ENCODE measurements at regions not wholly inside any gene's neighbourhood (a gene's known extent, or its start where the extent isn't known, plus 50 kb on each side); places are given as distances from the start of the nearest gene placed in this dataset.
A peak's percentile ranks its signal among the peaks of the same experiment; 100 is the strongest.

GRCh38 chr11:44380820-44381219, 70.9 kb upstream of the ALX4 start:
- peak; percentile 39 for TF ChIP-seq ZFP36 (IDR thresholded peaks at IDR 0.05; ENCODE audit: borderline replicate concordance, partially characterized antibody)
- no peak for TF ChIP-seq JUN (IDR thresholded peaks at IDR 0.05)
- no peak for TF ChIP-seq KDM1A (IDR thresholded peaks at IDR 0.05; ENCODE audit: low read depth)
- no peak for TF ChIP-seq ZNF302 (CRISPR knock-in tag; IDR thresholded peaks at IDR 0.05)
- DNase-seq (ENCODE audit: low read depth in 1 of 2, low spot score in 1 of 2) (no peak), ATAC-seq (no peak), FAIRE-seq (no peak)
- CTCF ChIA-PET = no interaction called here
- H3K27ac ChIP-seq = no peak overlapping the region
- H3K4me3 ChIP-seq = no peak overlapping the region
- WGBS (ENCODE audit: missing lambda C conversion rate) = 22% methylated on average over 7 of the region's 7 CpGs
- H3K9me3 ChIP-seq = no peaks in the 10 kb centered on the region
- no peaks in the 10 kb centered on the region for H3K4me1 ChIP-seq
- H3K4me2 ChIP-seq = no peak overlapping the region
- POLR2A ChIA-PET = no interaction called here

- no peak for FAIRE-seq
- CTCF ChIA-PET = no interaction called here
- no peak for DNase-seq (ENCODE audit: low read depth in 1 of 2, low spot score in 1 of 2)
Observed at GRCh38 chr11:44381261-44381660, 71.3 kb upstream of the ALX4 start.

DNA sequence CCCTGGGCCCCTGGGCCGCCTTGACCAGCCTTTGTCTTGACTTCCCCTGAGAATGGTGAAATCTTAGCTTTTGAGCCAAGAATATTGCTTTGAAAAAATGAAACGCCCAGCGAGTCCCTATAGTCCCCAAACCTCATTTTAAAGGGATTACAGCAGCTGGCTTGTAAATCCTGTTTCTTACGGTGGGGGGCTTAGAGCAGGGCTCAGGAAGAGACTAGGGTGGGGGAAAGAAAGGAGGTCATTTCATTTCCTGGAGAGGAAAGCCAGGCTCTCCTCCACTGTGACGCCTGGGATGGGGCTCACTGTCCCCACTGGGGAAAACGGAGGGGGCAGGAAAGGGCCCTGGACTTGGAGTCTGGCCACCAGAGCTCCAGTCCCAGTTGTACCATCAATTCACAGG, 72.2 kb upstream of the ALX4 start:
- FAIRE-seq (no peak), ATAC-seq (no peak), DNase-seq (ENCODE audit: low read depth in 1 of 2, low spot score in 1 of 2) (no peak)
- POLR2A ChIA-PET = no interaction called here
- H3K4me1 ChIP-seq = 0 out of 3 replicates have a peak, but pooled peaks cover under 1% of the 10 kb centered on the region
- no peak overlapping the region for H3K4me3 ChIP-seq
- no peak overlapping the region for H3K27ac ChIP-seq
- CTCF ChIA-PET = no interaction called here
- no peaks in the 10 kb centered on the region for H3K9me3 ChIP-seq
- H3K4me2 ChIP-seq = no peak overlapping the region
- TF ChIP-seq PHF8 (IDR thresholded peaks at IDR 0.05; ENCODE audit: borderline replicate concordance, low read depth) (no peak), NPAS2 (CRISPR knock-in tag; IDR thresholded peaks at IDR 0.05; ENCODE audit: borderline replicate concordance) (no peak), REST (IDR thresholded peaks at IDR 0.05) (no peak), ZNF302 (CRISPR knock-in tag; IDR thresholded peaks at IDR 0.05) (no peak), SMC3 (IDR thresholded peaks at IDR 0.05) (no peak)
- WGBS (ENCODE audit: missing lambda C conversion rate) = 13% methylated on average over 6 of the region's 6 CpGs

More at GRCh38 chr11:44381261-44381660, 71.3 kb upstream of the ALX4 start:
- ATAC-seq = peak in 1 of 2 experiments; percentile 38; a peak in 2 of 6 replicates
- no peaks in the 10 kb centered on the region for H3K9me3 ChIP-seq
- H3K4me3 ChIP-seq = no peak overlapping the region
- POLR2A ChIA-PET = no interaction called here
- TF ChIP-seq SMC3 (IDR thresholded peaks at IDR 0.05) (no peak), ZC3H11A (IDR thresholded peaks at IDR 0.05) (no peak), EHMT2 (IDR thresholded peaks at IDR 0.05; ENCODE audit: low read depth) (no peak), MAZ (IDR thresholded peaks at IDR 0.05; ENCODE audit: borderline replicate concordance, low read depth, low read length) (no peak), EHF (CRISPR knock-in tag; IDR thresholded peaks at IDR 0.05) (no peak), BHLHE40 (IDR thresholded peaks at IDR 0.05; ENCODE audit: low read depth, low read length) (no peak), PBX3 (IDR thresholded peaks at IDR 0.05) (no peak)
- no peak overlapping the region for H3K4me2 ChIP-seq
- no peaks in the 10 kb centered on the region for H3K4me1 ChIP-seq
- WGBS (ENCODE audit: missing lambda C conversion rate) = 28% methylated on average over 6 of the region's 6 CpGs
- no peak overlapping the region for H3K27ac ChIP-seq

GRCh38 chr11:44382656-44383240, 72.8 kb upstream of the ALX4 start:
- H3K27ac ChIP-seq = no peak overlapping the region
- no peak overlapping the region for H3K4me2 ChIP-seq
- TF ChIP-seq FOSB (CRISPR knock-in tag; IDR thresholded peaks at IDR 0.05) = no peak
- TF ChIP-seq SMC3 (IDR thresholded peaks at IDR 0.05) = no peak
- no peak for TF ChIP-seq CBX8 (IDR thresholded peaks at IDR 0.05)
- TF ChIP-seq EHMT2 (IDR thresholded peaks at IDR 0.05; ENCODE audit: low read depth) = no peak
- no peak for TF ChIP-seq RNF2 (IDR thresholded peaks at IDR 0.05; ENCODE audit: borderline replicate concordance, low read depth)
- no peak for TF ChIP-seq HDAC2 (IDR thresholded peaks at IDR 0.05)
- TF ChIP-seq, protein P1, sequence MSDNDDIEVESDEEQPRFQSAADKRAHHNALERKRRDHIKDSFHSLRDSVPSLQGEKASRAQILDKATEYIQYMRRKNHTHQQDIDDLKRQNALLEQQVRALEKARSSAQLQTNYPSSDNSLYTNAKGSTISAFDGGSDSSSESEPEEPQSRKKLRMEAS (IDR thresholded peaks at IDR 0.05) = no peak
- TF ChIP-seq E2F6 (IDR thresholded peaks at IDR 0.05; ENCODE audit: borderline replicate concordance, low read depth) = no peak
- TF ChIP-seq FOXS1 (CRISPR knock-in tag; IDR thresholded peaks at IDR 0.05) = no peak
- TF ChIP-seq KDM1A (IDR thresholded peaks at IDR 0.05; ENCODE audit: low read depth) = no peak
- no peak for TF ChIP-seq ESRRA (IDR thresholded peaks at IDR 0.05; ENCODE audit: borderline replicate concordance, low read length)
- no peak for TF ChIP-seq NFE2L2 (conservative IDR thresholded peaks at IDR 0.05; ENCODE audit: low read length)
- TF ChIP-seq, protein P2, sequence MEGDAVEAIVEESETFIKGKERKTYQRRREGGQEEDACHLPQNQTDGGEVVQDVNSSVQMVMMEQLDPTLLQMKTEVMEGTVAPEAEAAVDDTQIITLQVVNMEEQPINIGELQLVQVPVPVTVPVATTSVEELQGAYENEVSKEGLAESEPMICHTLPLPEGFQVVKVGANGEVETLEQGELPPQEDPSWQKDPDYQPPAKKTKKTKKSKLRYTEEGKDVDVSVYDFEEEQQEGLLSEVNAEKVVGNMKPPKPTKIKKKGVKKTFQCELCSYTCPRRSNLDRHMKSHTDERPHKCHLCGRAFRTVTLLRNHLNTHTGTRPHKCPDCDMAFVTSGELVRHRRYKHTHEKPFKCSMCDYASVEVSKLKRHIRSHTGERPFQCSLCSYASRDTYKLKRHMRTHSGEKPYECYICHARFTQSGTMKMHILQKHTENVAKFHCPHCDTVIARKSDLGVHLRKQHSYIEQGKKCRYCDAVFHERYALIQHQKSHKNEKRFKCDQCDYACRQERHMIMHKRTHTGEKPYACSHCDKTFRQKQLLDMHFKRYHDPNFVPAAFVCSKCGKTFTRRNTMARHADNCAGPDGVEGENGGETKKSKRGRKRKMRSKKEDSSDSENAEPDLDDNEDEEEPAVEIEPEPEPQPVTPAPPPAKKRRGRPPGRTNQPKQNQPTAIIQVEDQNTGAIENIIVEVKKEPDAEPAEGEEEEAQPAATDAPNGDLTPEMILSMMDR (IDR thresholded peaks at IDR 0.05) = no peak
- 46% methylated on average over 6 of the region's 6 CpGs for WGBS (ENCODE audit: missing lambda C conversion rate)
- H3K4me1 ChIP-seq = peaks cover 6% of the 10 kb centered on the region; the same call in 1 of the 3 replicates
- CTCF ChIA-PET = no interaction called here
- POLR2A ChIA-PET = no interaction called here
- no peak for DNase-seq (ENCODE audit: low read depth in 1 of 2, low spot score in 1 of 2)
- no peak for ATAC-seq
- H3K9me3 ChIP-seq = no peaks in the 10 kb centered on the region
- no peak overlapping the region for H3K4me3 ChIP-seq
- no peak for FAIRE-seq

Data from A549 (cell line).